Endothelial cell of umbilical vein (primary cell): ENCODE measurements at regions not wholly inside any gene's neighbourhood (a gene's known extent, or its start where the extent isn't known, plus 50 kb on each side); places are given as distances from the start of the nearest gene placed in this dataset.
A peak's percentile ranks its signal among the peaks of the same experiment; 100 is the strongest.
"Not testable (repeated sequence)": the region's sequence is repeated elsewhere in the genome, so short reads cannot be mapped to it uniquely, and the experiment has no call there.

Source experiments
- BruUV-seq: library from RNA; stranded (reverse); fragments of 400-500 nt; replicated peaks from 2 replicates; lab custom pipeline; 2021; lab: Mats Ljungman, UMichigan
- CTCF ChIA-PET: fragments of 300-600, 350-600 bp; sonication (Branson Sonifier 250); formaldehyde crosslinking; loops from one replicate; lab custom pipeline; 2021; ENCODE audit warnings: antibody characterized with exemption, inconsistent platforms; lab: Charles Lee
- POLR2A ChIA-PET: fragments of 300-600, 350-600 bp; sonication (Branson Sonifier 250); formaldehyde crosslinking; loops from one replicate; lab custom pipeline; 2021; ENCODE audit warnings: antibody characterized with exemption, inconsistent platforms; lab: Charles Lee
- DNase-seq: peaks from one replicate; pipeline ENCODE4 v3.0.0-alpha.2; 2011; ENCODE audit warnings: low read depth, low spot score
- FAIRE-seq: peaks from 2 replicates; lab custom pipeline; 2011; peaks lifted over from hg19 to GRCh38; lab: Jason Lieb, UNC
- H2AFZ ChIP-seq: 2 replicates; pipeline ENCODE4 v1.6.0; 2012; ENCODE audit warnings: low read depth, low read length, control low read depth, inconsistent platforms
- H3K27ac ChIP-seq: 2 replicates; pipeline ENCODE4 v1.5.1; 2011; ENCODE audit warnings: low read depth, mild to moderate bottlenecking, control low read depth, low read length, moderate library complexity; ENCODE audit not compliant: insufficient read depth
- H3K27me3 ChIP-seq, 2 experiments: 2 replicates each; pipeline versions ENCODE4 v1.6.0 to v1.6.1; 2011; ENCODE audit warnings: low read length in 2 of 2, mixed read lengths in 1 of 2; ENCODE audit not compliant: control insufficient read depth in 2 of 2, insufficient read depth in 2 of 2
- H3K36me3 ChIP-seq, 2 experiments: 2 replicates in 1 of 2; 3 replicates in 1 of 2; pipeline ENCODE4 v1.5.1; 2011; ENCODE audit warnings: low read length in 2 of 2, mild to moderate bottlenecking in 1 of 2, moderate library complexity in 1 of 2; ENCODE audit not compliant: control insufficient read depth in 2 of 2, insufficient read depth in 2 of 2; ENCODE audit errors: extremely low read depth in 1 of 2
- H3K4me1 ChIP-seq: 3 replicates; pipeline ENCODE4 v1.5.1; 2011; ENCODE audit warnings: mild to moderate bottlenecking, low read length; ENCODE audit not compliant: control insufficient read depth, insufficient read depth; ENCODE audit errors: extremely low read depth
- H3K4me2 ChIP-seq: 2 replicates; pipeline ENCODE4 v1.6.1; 2011; ENCODE audit warnings: low read length, control low read depth, mixed read lengths; ENCODE audit not compliant: insufficient read depth
- H3K4me3 ChIP-seq, 3 experiments: fragments of 200-600 bp in 1 of 3; sonication (generic), shearing (Covaris generic) in 1 of 3; replicated peaks in 1 of 3; 2 replicates each; pipeline ENCODE4 v1.5.1; 2011 to 2016; ENCODE audit warnings: control low read depth in 3 of 3, low read length in 3 of 3, mild to moderate bottlenecking in 2 of 3, inconsistent platforms in 1 of 3, low read depth in 1 of 3, moderate library complexity in 1 of 3; ENCODE audit not compliant: insufficient read depth in 1 of 3
- H3K79me2 ChIP-seq: 2 replicates; pipeline ENCODE4 v1.6.0; 2012; ENCODE audit warnings: low read length, inconsistent platforms; ENCODE audit not compliant: control insufficient read depth, insufficient read depth
- H3K9ac ChIP-seq: replicated peaks from 2 replicates; pipeline ENCODE3; 2011; ENCODE audit warnings: low read length, control low read depth; ENCODE audit not compliant: insufficient read depth; ENCODE audit errors: extremely low read depth
- H3K9me1 ChIP-seq: replicated peaks from 3 replicates; pipeline ENCODE4 v1.6.0; 2011; ENCODE audit warnings: mild to moderate bottlenecking, low read length; ENCODE audit not compliant: control insufficient read depth, insufficient read depth; ENCODE audit errors: extremely low read depth
- H3K9me3 ChIP-seq: replicated peaks from 2 replicates; pipeline ENCODE4 v1.5.1; 2012; ENCODE audit warnings: low read length, inconsistent platforms; ENCODE audit not compliant: control insufficient read depth, insufficient read depth
- H4K20me1 ChIP-seq: replicated peaks from 2 replicates; pipeline ENCODE3; 2011; ENCODE audit warnings: mild to moderate bottlenecking, low read length; ENCODE audit not compliant: control insufficient read depth, insufficient read depth; ENCODE audit errors: extremely low read depth
- CTCF ChIP-seq, 2 donors: IDR thresholded peaks; 1 replicate in 1 of 2; 2 replicates in 1 of 2; pipeline ENCODE4 v1.5.1; 2011; ENCODE audit warnings: low read length in 2 of 2, mild to moderate bottlenecking in 2 of 2, moderate library complexity in 2 of 2, control low read depth in 1 of 2, inconsistent platforms in 1 of 2, low read depth in 1 of 2; ENCODE audit not compliant: insufficient read depth in 1 of 2; ENCODE audit errors: extremely low read depth in 1 of 2
- EZH2 ChIP-seq: IDR thresholded peaks from 2 replicates; pipeline ENCODE4 v1.6.1; 2012; ENCODE audit warnings: borderline replicate concordance, low read depth, mild to moderate bottlenecking, moderate library complexity, low read length, inconsistent platforms; ENCODE audit not compliant: severe bottlenecking
- FOS ChIP-seq: IDR thresholded peaks from 2 replicates; pipeline ENCODE4 v1.6.1; 2011; ENCODE audit warnings: mild to moderate bottlenecking, low read length, moderate library complexity, borderline replicate concordance; ENCODE audit not compliant: insufficient read depth
- GATA2 ChIP-seq: IDR thresholded peaks from 2 replicates; pipeline ENCODE4 v1.7.0; 2011; ENCODE audit warnings: low read depth, mild to moderate bottlenecking, moderate library complexity, mixed read lengths, low read length; ENCODE audit not compliant: insufficient read length, insufficient read depth
- JUN ChIP-seq: IDR thresholded peaks from 2 replicates; pipeline ENCODE4 v1.6.1; 2011; ENCODE audit warnings: borderline replicate concordance, low read depth; ENCODE audit not compliant: insufficient read length, insufficient read depth
- MAX ChIP-seq: IDR thresholded peaks from 2 replicates; pipeline ENCODE4 v1.6.1; 2011; ENCODE audit not compliant: insufficient read depth, insufficient read length
- MYC ChIP-seq: IDR thresholded peaks from one replicate; pipeline ENCODE4 v1.6.1; 2011; ENCODE audit warnings: mild to moderate bottlenecking, low read depth, low read length
- POLR2A ChIP-seq: IDR thresholded peaks from 2 replicates; pipeline ENCODE4 v1.6.1; 2012; ENCODE audit warnings: low read depth, mild to moderate bottlenecking, control low read depth, low read length
- POLR2AphosphoS5 ChIP-seq: IDR thresholded peaks from 2 replicates; pipeline ENCODE4 v1.6.1; 2012; ENCODE audit warnings: low read depth, mild to moderate bottlenecking, control low read depth, low read length, moderate library complexity; ENCODE audit not compliant: insufficient read depth
- dilution Hi-C: fragments of 300-500 bp; cut with MboI; formaldehyde crosslinking; loops from one replicate; pipeline ENCODE4 v1.15.0; 2019; ENCODE audit warnings: low sequenced_read_pairs; ENCODE audit not compliant: extremely low pct_ligation_motif_present
- intact Hi-C: fragments of 100-400 bp; cut with micrococcal nuclease; formaldehyde crosslinking; loops from one replicate; pipeline ENCODE4 v1.10.0; 2022

- no peak for TF ChIP-seq GATA2
- FAIRE-seq (peak; percentile 26), DNase-seq (no peak)
- no TSS peak for BruUV-seq
- H3K79me2 ChIP-seq, result no peaks in the 10 kb centered on the region
- no peak overlapping the region for H3K4me3 ChIP-seq
- H3K9me3 ChIP-seq, result no peaks in the 10 kb centered on the region
- dilution Hi-C loops (no loop called here), intact Hi-C loops (no loop called here)
- ChIA-PET POLR2A (no interaction called here), CTCF (no interaction called here)
- H3K27me3 ChIP-seq, result no peaks in the 10 kb centered on the region
- H3K9ac ChIP-seq, result no peak overlapping the region
- no peaks in the 10 kb centered on the region for H3K36me3 ChIP-seq
- no peaks in the 10 kb centered on the region for H4K20me1 ChIP-seq
- no peak overlapping the region for H3K27ac ChIP-seq
- H3K4me1 ChIP-seq, result peaks cover 10% of the 10 kb centered on the region
- H3K9me1 ChIP-seq, result no peaks in the 10 kb centered on the region
- no peak overlapping the region for H3K4me2 ChIP-seq
- H2AFZ ChIP-seq, result no peak overlapping the region
Measured at GRCh38 chrX:13483773-13484172, 85.6 kb upstream of the EGFL6 start.

- ChIA-PET POLR2A (no interaction called here), CTCF (no interaction called here)
- no peak overlapping the region for H3K27ac ChIP-seq
- no peaks in the 10 kb centered on the region for H3K9me1 ChIP-seq
- DNase-seq (no peak), FAIRE-seq (no peak)
- H3K79me2 ChIP-seq, result no peaks in the 10 kb centered on the region
- peaks cover 9% of the 10 kb centered on the region for H3K4me1 ChIP-seq
- intact Hi-C loops (no loop called here), dilution Hi-C loops (no loop called here)
- no peak overlapping the region for H2AFZ ChIP-seq
- no TSS peak for BruUV-seq
- TF ChIP-seq EZH2 (no peak), POLR2AphosphoS5 (no peak), JUN (no peak), POLR2A (no peak), GATA2 (no peak), FOS (no peak), MAX (no peak), CTCF (IDR thresholded peaks at IDR 0.05; ENCODE audit: extremely low read depth in 1 of 2, insufficient read depth in 1 of 2, low read depth in 1 of 2, low read length in 2 of 2) (no peak), MYC (no peak)
- H3K4me3 ChIP-seq, result no peak overlapping the region
- no peak overlapping the region for H3K4me2 ChIP-seq
- no peaks in the 10 kb centered on the region for H3K36me3 ChIP-seq
- no peaks in the 10 kb centered on the region for H3K9me3 ChIP-seq
- H3K9ac ChIP-seq, result no peak overlapping the region
- H3K27me3 ChIP-seq, result no peaks in the 10 kb centered on the region
- H4K20me1 ChIP-seq, result no peaks in the 10 kb centered on the region
Measured at GRCh38 chrX:13482746-13483541, 86.5 kb upstream of the EGFL6 start.

GRCh38 chrX:13480780-13481179, 88.6 kb upstream of the EGFL6 start:
- BruUV-seq, DNase-seq, POLR2A ChIA-PET, H4K20me1 ChIP-seq, H3K79me2 ChIP-seq, CTCF ChIA-PET, H3K4me2 ChIP-seq, H3K27me3 ChIP-seq, H3K9ac ChIP-seq, H3K27ac ChIP-seq, H3K9me1 ChIP-seq, H3K4me1 ChIP-seq, intact Hi-C loops, H2AFZ ChIP-seq, H3K4me3 ChIP-seq, H3K9me3 ChIP-seq, dilution Hi-C loops, H3K36me3 ChIP-seq: not testable (repeated sequence)
- peak; percentile 52 for FAIRE-seq
